ENCODE measurements at regions not wholly inside any gene's neighbourhood (a gene's known extent, or its start where the extent isn't known, plus 50 kb on each side); places are given as distances from the start of the nearest gene placed in this dataset.

GRCh38 chr4:26218677-26219605, 101.9 kb upstream of the RBPJ start:
- TF ChIP-seq CTCF (IDR thresholded peaks at IDR 0.05; ENCODE audit: poor library complexity) (no peak), EZH2 (IDR thresholded peaks at IDR 0.05; ENCODE audit: borderline replicate concordance) (no peak), EZH2phosphoT487 (IDR thresholded peaks at IDR 0.05; ENCODE audit: low read depth, severe bottlenecking, unreplicated experiment) (no peak)

Measured in hepatocyte (in vitro differentiated cells).